GM21529 (cell line): ENCODE measurements at regions not wholly inside any gene's neighbourhood (a gene's known extent, or its start where the extent isn't known, plus 50 kb on each side); places are given as distances from the start of the nearest gene placed in this dataset.
"Not testable (repeated sequence)": the region's sequence is repeated elsewhere in the genome, so short reads cannot be mapped to it uniquely, and the experiment has no call there.

Experiments used
- ATAC-seq: cut with Tn5 transposase; IDR thresholded peaks from one replicate; pipeline ENCODE4 v1.9.1; 2021; ENCODE audit not compliant: unreplicated experiment

- no peak for ATAC-seq
These were observed 141.1 kb upstream of the NDST3 start for GRCh38 chr4:117893207-117893606.

GRCh38 chr4:117898496-117898895, 135.8 kb upstream of the NDST3 start:
- ATAC-seq, result no peak

- ATAC-seq, result no peak
These were observed 133.5 kb upstream of the NDST3 start for GRCh38 chr4:117900832-117901231.

GRCh38 chr4:117907646-117908045, 126.6 kb upstream of the NDST3 start:
- ATAC-seq, result no peak

- no peak for ATAC-seq
These were observed 125.7 kb upstream of the NDST3 start for GRCh38 chr4:117908306-117909207.

- ATAC-seq, result no peak
These were observed 117.6 kb upstream of the NDST3 start for GRCh38 chr4:117916728-117917127.

GRCh38 chr4:117922311-117922710, 112.0 kb upstream of the NDST3 start:
- ATAC-seq, result not testable (repeated sequence)

GRCh38 chr4:117927823-117928222, 106.5 kb upstream of the NDST3 start:
- ATAC-seq, result not testable (repeated sequence)

- no peak for ATAC-seq
These were observed 92.7 kb upstream of the NDST3 start for GRCh38 chr4:117941611-117942010.

GRCh38 chr4:117949621-117950020, 84.7 kb upstream of the NDST3 start:
- ATAC-seq, result no peak

- ATAC-seq, result no peak
These were observed 76.7 kb upstream of the NDST3 start for GRCh38 chr4:117957571-117957970.

GRCh38 chr4:117965622-117966021, 68.7 kb upstream of the NDST3 start:
- ATAC-seq, result no peak

- no peak for ATAC-seq
These were observed 65.7 kb upstream of the NDST3 start for GRCh38 chr4:117968606-117969005.

GRCh38 chr4:117971403-117971802, 62.9 kb upstream of the NDST3 start:
- ATAC-seq, result no peak

GRCh38 chr4:117983541-117984365, 50.5 kb upstream of the NDST3 start:
- ATAC-seq, result no peak

- no peak for ATAC-seq
These were observed 50.0 kb upstream of the NDST3 start for GRCh38 chr4:117984366-117984680.
